Transverse colon (tissue), 3 donors: ENCODE measurements at regions not wholly inside any gene's neighbourhood (a gene's known extent, or its start where the extent isn't known, plus 50 kb on each side); places are given as distances from the start of the nearest gene placed in this dataset.

ENCODE experiments used
- POLR2A ChIP-seq: fragments of 450-650 bp; IDR thresholded peaks from one replicate; pipeline ENCODE4 v1.6.1; 2016; ENCODE audit warnings: antibody characterized with exemption, mild to moderate bottlenecking, moderate library complexity
- TF ChIP-seq, protein P1 (sequence below), 5 experiments: fragments of 200-600 bp in 3 of 5; fragments of 450-650 bp in 2 of 5; sonication (generic) in 3 of 5; IDR thresholded peaks; 1 replicate in 2 of 5; 2 replicates in 3 of 5; pipeline ENCODE4 v1.5.1; 2016 to 2017; ENCODE audit warnings: antibody characterized with exemption in 5 of 5, inconsistent platforms in 3 of 5, mild to moderate bottlenecking in 2 of 5, moderate library complexity in 1 of 5

DNA sequence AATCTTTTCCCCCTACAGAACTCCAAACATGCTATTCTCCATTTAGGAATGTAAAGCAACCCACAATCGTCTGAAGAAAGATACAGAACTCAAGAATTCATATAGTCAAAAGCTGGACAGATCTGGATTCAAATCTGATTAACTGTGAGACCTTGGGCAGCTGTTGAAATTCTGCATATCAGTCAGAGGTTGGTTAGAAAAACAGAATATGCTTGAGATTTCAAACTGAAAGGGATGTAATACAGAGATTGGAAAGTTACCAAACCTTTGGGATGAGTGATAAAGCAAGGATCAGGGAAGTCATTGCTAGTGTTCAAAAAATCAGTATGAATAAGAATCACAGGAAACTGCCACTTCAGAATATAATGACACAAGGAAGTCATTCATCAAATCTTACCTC is 406.6 kb downstream of the HTR7 start:
- TF ChIP-seq, protein P1, sequence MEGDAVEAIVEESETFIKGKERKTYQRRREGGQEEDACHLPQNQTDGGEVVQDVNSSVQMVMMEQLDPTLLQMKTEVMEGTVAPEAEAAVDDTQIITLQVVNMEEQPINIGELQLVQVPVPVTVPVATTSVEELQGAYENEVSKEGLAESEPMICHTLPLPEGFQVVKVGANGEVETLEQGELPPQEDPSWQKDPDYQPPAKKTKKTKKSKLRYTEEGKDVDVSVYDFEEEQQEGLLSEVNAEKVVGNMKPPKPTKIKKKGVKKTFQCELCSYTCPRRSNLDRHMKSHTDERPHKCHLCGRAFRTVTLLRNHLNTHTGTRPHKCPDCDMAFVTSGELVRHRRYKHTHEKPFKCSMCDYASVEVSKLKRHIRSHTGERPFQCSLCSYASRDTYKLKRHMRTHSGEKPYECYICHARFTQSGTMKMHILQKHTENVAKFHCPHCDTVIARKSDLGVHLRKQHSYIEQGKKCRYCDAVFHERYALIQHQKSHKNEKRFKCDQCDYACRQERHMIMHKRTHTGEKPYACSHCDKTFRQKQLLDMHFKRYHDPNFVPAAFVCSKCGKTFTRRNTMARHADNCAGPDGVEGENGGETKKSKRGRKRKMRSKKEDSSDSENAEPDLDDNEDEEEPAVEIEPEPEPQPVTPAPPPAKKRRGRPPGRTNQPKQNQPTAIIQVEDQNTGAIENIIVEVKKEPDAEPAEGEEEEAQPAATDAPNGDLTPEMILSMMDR (IDR thresholded peaks at IDR 0.05) = no peak
- TF ChIP-seq POLR2A = no peak
